ENCODE measurements at regions not wholly inside any gene's neighbourhood (a gene's known extent, or its start where the extent isn't known, plus 50 kb on each side); places are given as distances from the start of the nearest gene placed in this dataset.

- Histone ChIP-seq H3K4me2 (ENCODE audit: low read depth, low read length, poor library complexity, severe bottlenecking) (no peak overlapping the region), H2AFZ (ENCODE audit: low read length) (no peak overlapping the region), H3K9me2 (replicated peaks; ENCODE audit: low read depth, low read length) (no peaks in the 10 kb centered on the region), H3F3A (ENCODE audit: low read depth) (no peaks in the 10 kb centered on the region), H4K20me1 (ENCODE audit: insufficient read depth, low read length, poor library complexity, severe bottlenecking) (no peaks in the 10 kb centered on the region), H3K36me3 (ENCODE audit: insufficient read depth, low read length) (no peaks in the 10 kb centered on the region), H3K9ac (ENCODE audit: low read depth, low read length, poor library complexity, severe bottlenecking) (no peak overlapping the region), H3K27me3 (ENCODE audit: insufficient read depth, low read length, poor library complexity, severe bottlenecking) (no peaks in the 10 kb centered on the region), H3K4me1 (ENCODE audit: insufficient read depth, low read length, poor library complexity, severe bottlenecking) (no peaks in the 10 kb centered on the region), H3K79me2 (ENCODE audit: insufficient read depth, low read length) (no peaks in the 10 kb centered on the region), H3K9me3 (ENCODE audit: insufficient read depth, low read depth, low read length) (no peaks in the 10 kb centered on the region), H3K4me3 (ENCODE audit: low read length, poor library complexity, severe bottlenecking) (no peak overlapping the region)
- TF ChIP-seq, protein P1, sequence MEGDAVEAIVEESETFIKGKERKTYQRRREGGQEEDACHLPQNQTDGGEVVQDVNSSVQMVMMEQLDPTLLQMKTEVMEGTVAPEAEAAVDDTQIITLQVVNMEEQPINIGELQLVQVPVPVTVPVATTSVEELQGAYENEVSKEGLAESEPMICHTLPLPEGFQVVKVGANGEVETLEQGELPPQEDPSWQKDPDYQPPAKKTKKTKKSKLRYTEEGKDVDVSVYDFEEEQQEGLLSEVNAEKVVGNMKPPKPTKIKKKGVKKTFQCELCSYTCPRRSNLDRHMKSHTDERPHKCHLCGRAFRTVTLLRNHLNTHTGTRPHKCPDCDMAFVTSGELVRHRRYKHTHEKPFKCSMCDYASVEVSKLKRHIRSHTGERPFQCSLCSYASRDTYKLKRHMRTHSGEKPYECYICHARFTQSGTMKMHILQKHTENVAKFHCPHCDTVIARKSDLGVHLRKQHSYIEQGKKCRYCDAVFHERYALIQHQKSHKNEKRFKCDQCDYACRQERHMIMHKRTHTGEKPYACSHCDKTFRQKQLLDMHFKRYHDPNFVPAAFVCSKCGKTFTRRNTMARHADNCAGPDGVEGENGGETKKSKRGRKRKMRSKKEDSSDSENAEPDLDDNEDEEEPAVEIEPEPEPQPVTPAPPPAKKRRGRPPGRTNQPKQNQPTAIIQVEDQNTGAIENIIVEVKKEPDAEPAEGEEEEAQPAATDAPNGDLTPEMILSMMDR (conservative IDR thresholded peaks at IDR 0.05; ENCODE audit: low read length): no peak
- TF ChIP-seq EZH2phosphoT487 (IDR thresholded peaks at IDR 0.05; ENCODE audit: borderline replicate concordance): no peak
Measured at GRCh38 chr6:134753001-134753400, 196.9 kb downstream of the ALDH8A1 start.

DNA sequence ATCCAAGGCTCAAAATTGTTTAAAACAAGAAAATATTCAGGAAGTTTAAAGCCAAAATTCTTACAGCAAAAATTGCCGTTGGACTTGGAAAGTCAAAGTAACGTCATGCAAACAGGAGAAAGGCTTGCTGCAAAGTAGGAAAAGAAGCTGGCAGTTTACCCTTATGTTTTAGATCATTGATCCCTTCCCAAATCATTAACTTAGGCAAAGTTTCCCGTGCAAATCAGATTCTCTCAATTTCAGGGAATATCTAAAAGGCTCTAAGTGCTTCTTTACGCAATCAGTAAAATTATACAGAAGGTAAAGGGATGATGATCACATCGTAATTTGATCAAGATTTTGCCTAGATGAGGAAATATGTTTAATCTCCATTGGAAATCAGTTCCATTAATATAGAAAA, 197.5 kb downstream of the ALDH8A1 start:
- no peaks in the 10 kb centered on the region for H3K4me1 ChIP-seq (ENCODE audit: insufficient read depth, low read length, poor library complexity, severe bottlenecking)
- no peak overlapping the region for H3K9ac ChIP-seq (ENCODE audit: low read depth, low read length, poor library complexity, severe bottlenecking)

GRCh38 chr6:134750669-134751068, 199.2 kb downstream of the ALDH8A1 start:
- no peaks in the 10 kb centered on the region for H3K9me3 ChIP-seq (ENCODE audit: insufficient read depth, low read depth, low read length)
- H3K27me3 ChIP-seq (ENCODE audit: insufficient read depth, low read length, poor library complexity, severe bottlenecking): no peaks in the 10 kb centered on the region
- TF ChIP-seq, protein P1 (conservative IDR thresholded peaks at IDR 0.05; ENCODE audit: low read length): no peak
- TF ChIP-seq EZH2phosphoT487 (IDR thresholded peaks at IDR 0.05; ENCODE audit: borderline replicate concordance): no peak
- no peaks in the 10 kb centered on the region for H3K4me1 ChIP-seq (ENCODE audit: insufficient read depth, low read length, poor library complexity, severe bottlenecking)
- H3K9ac ChIP-seq (ENCODE audit: low read depth, low read length, poor library complexity, severe bottlenecking): no peak overlapping the region
- H3K9me2 ChIP-seq (replicated peaks; ENCODE audit: low read depth, low read length): no peaks in the 10 kb centered on the region
- H3K4me2 ChIP-seq (ENCODE audit: low read depth, low read length, poor library complexity, severe bottlenecking): no peak overlapping the region
- no peaks in the 10 kb centered on the region for H4K20me1 ChIP-seq (ENCODE audit: insufficient read depth, low read length, poor library complexity, severe bottlenecking)
- no peaks in the 10 kb centered on the region for H3F3A ChIP-seq (ENCODE audit: low read depth)
- no peaks in the 10 kb centered on the region for H3K36me3 ChIP-seq (ENCODE audit: insufficient read depth, low read length)
- H2AFZ ChIP-seq (ENCODE audit: low read length): no peak overlapping the region
- no peaks in the 10 kb centered on the region for H3K79me2 ChIP-seq (ENCODE audit: insufficient read depth, low read length)
- H3K4me3 ChIP-seq (ENCODE audit: low read length, poor library complexity, severe bottlenecking): no peak overlapping the region

More for the DNA sequence above, 197.5 kb downstream of the ALDH8A1 start:
- H3K36me3 ChIP-seq (ENCODE audit: insufficient read depth, low read length): no peaks in the 10 kb centered on the region
- no peak overlapping the region for H2AFZ ChIP-seq (ENCODE audit: low read length)
- H3K4me3 ChIP-seq (ENCODE audit: low read length, poor library complexity, severe bottlenecking): no peak overlapping the region
- no peaks in the 10 kb centered on the region for H4K20me1 ChIP-seq (ENCODE audit: insufficient read depth, low read length, poor library complexity, severe bottlenecking)
- no peaks in the 10 kb centered on the region for H3K27me3 ChIP-seq (ENCODE audit: insufficient read depth, low read length, poor library complexity, severe bottlenecking)
- H3K79me2 ChIP-seq (ENCODE audit: insufficient read depth, low read length): no peaks in the 10 kb centered on the region
- H3K9me3 ChIP-seq (ENCODE audit: insufficient read depth, low read depth, low read length): no peaks in the 10 kb centered on the region
- H3F3A ChIP-seq (ENCODE audit: low read depth): no peaks in the 10 kb centered on the region
- TF ChIP-seq EZH2phosphoT487 (IDR thresholded peaks at IDR 0.05; ENCODE audit: borderline replicate concordance): no peak
- TF ChIP-seq, protein P1 (conservative IDR thresholded peaks at IDR 0.05; ENCODE audit: low read length): no peak
- H3K9me2 ChIP-seq (replicated peaks; ENCODE audit: low read depth, low read length): no peaks in the 10 kb centered on the region
- no peak overlapping the region for H3K4me2 ChIP-seq (ENCODE audit: low read depth, low read length, poor library complexity, severe bottlenecking)

All from Loucy (cell line).